GM13976 (cell line): ENCODE measurements at regions not wholly inside any gene's neighbourhood (a gene's known extent, or its start where the extent isn't known, plus 50 kb on each side); places are given as distances from the start of the nearest gene placed in this dataset.

Experiments used
- DNase-seq: peaks from one replicate; pipeline ENCODE4 v3.0.0; 2012; ENCODE audit warnings: low spot score
- in situ Hi-C: fragments of 300-500 bp; cut with MboI; formaldehyde crosslinking; loops from one replicate; pipeline ENCODE4 v1.12.0; 2022; ENCODE audit warnings: low sequenced_read_pairs, mixed read lengths, inconsistent platforms; ENCODE audit not compliant: unreplicated experiment
- TF ChIP-seq, protein P1 (sequence below): IDR thresholded peaks from 2 replicates; pipeline ENCODE4 v1.5.1; 2012; ENCODE audit warnings: borderline replicate concordance, mild to moderate bottlenecking; ENCODE audit not compliant: insufficient read depth; ENCODE audit errors: extremely low read depth, missing control alignments, control extremely low read depth

DNA sequence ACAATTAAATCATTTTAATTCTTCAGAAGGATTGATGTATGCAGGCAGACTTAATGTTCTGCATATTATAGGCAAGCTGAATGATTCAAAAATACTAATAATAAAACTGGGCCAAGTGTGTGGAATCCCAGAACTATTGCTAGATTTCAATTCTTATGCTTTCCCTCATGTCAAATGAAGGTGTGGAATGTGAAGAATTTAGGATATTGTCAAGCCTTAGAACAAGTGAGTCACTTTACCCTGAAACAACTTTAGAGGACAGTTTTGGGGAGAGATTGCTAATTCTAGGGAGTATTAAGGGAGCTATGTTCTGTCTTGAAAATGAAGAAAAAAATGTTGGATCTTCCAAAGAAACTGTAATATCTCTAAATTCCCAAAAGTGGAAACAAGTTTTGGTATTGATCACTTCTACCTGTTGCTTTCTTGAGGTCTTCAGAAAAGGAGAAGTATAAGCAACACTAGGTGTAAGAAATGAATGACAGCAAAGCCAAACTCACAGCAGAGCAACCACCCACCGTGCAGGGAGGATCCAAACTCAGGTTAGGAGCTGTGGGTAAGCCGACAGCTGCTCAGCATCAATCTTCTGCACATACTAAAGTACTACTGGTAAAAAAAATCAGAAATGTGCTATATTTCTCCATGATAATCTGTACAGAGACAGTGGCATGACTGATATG, 818.1 kb downstream of the SLC4A3 start:
- TF ChIP-seq, protein P1, sequence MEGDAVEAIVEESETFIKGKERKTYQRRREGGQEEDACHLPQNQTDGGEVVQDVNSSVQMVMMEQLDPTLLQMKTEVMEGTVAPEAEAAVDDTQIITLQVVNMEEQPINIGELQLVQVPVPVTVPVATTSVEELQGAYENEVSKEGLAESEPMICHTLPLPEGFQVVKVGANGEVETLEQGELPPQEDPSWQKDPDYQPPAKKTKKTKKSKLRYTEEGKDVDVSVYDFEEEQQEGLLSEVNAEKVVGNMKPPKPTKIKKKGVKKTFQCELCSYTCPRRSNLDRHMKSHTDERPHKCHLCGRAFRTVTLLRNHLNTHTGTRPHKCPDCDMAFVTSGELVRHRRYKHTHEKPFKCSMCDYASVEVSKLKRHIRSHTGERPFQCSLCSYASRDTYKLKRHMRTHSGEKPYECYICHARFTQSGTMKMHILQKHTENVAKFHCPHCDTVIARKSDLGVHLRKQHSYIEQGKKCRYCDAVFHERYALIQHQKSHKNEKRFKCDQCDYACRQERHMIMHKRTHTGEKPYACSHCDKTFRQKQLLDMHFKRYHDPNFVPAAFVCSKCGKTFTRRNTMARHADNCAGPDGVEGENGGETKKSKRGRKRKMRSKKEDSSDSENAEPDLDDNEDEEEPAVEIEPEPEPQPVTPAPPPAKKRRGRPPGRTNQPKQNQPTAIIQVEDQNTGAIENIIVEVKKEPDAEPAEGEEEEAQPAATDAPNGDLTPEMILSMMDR, result no peak
- in situ Hi-C loops, result no loop called here
- no peak for DNase-seq

DNA sequence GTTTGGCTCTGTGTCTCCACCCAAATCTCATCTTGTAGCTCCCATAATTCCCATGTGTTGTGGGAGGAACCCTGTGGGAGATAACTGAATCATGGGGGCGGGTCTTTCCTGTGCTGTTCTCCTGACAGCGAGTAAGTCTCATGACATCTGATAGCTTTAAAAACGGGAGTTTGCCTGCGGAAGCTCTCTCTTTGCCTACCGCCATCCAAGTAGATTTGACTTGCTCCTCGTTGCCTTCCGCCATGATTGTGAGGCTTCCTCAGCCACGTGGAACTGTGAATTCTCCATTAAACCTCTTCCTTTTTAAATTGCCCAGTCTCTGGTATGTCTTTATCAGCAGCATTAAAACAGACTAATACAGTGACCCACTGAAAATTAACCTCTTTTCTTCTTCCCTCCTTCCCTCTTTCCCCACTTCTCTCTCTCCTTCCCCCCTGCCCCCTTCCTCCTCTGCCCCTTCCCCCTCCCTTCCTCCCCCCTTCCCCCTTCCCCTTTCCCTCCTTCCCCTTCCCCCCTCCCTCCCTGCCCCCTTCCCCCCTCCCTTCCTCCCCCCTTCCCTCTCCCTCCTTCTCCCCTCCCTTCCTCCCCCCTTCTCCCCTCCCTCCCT, 818.8 kb downstream of the SLC4A3 start:
- no peak for DNase-seq
- TF ChIP-seq, protein P1, result no peak
- in situ Hi-C loops, result no loop called here

GRCh38 chr2:220450846-220451245, 823.4 kb downstream of the SLC4A3 start:
- no peak for DNase-seq
- in situ Hi-C loops, result no loop called here
- TF ChIP-seq, protein P1, result no peak

- in situ Hi-C loops, result no loop called here
- DNase-seq, result no peak
- TF ChIP-seq, protein P1, result no peak
These were observed 824.0 kb downstream of the SLC4A3 start for GRCh38 chr2:220451438-220451837.

DNA sequence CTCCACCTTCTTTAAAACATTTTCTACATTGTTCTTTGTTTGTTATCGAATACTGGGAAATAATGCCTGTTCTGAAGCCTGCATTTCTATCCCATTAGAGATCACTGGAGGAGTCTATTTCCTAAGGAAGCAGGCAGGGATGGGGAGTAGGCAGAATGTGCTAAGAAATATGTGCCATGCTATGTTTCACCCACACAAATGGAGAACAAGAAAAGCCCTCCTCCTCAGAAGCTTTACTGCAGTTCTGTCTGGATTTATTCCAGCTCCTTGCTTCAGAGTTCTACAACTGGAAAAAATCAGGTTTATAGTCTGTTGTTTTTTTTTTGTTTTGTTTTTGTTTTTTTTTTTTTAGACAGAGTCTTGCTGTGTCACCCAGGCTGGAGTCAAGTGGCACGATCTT, 825.1 kb downstream of the SLC4A3 start:
- no peak for DNase-seq
- TF ChIP-seq, protein P1, result no peak
- in situ Hi-C loops, result no loop called here

DNA sequence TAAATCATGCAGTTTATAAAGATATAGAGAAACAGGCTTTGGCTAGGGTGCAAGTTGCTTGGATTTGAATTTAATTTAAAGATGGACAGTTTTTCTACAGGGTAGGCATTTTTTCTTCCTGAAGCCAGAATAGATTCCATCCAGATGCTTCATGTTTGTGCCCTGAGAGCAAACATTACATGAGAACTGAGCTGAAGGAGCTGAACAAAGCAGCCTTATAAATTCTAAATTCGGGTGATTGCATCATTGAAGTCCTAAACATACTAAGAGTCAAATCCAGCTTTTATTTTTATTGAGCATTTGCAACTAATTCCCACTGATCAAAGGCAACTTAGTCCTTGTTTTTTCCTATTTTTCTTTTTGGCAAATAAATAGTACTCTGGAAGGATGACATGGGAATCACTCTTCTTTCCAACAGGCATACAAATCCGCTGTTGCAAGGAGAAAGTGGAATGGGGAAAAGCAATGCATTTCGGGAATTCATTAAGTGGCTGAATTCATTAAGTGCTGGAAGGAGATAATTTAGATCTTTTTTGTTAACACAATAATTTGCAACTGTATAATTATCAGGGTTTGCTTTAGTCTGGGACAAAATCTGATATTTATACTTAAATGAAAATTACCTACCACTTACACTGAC, 828.0 kb downstream of the SLC4A3 start:
- DNase-seq, result no peak
- in situ Hi-C loops, result no loop called here
- TF ChIP-seq, protein P1, result no peak
